Activated CD4-positive, alpha-beta T cell treated with anti-CD3 and anti-CD28 coated beads for 36 hours (primary cell): ENCODE measurements at regions not wholly inside any gene's neighbourhood (a gene's known extent, or its start where the extent isn't known, plus 50 kb on each side); places are given as distances from the start of the nearest gene placed in this dataset.
"Not testable (repeated sequence)": the region's sequence is repeated elsewhere in the genome, so short reads cannot be mapped to it uniquely, and the experiment has no call there.

Source experiments
- ATAC-seq: fragments of 200-7000 bp; cut with Tn5 transposase; one replicate; pipeline ENCODE4 v1.10.0; 2021; ENCODE audit warnings: mild to moderate bottlenecking, moderate library complexity
- CTCF ChIA-PET: fragments of 350-600 bp; sonication (Branson Sonifier 250); formaldehyde crosslinking; loops from one replicate; lab custom pipeline; 2021; ENCODE audit warnings: antibody characterized with exemption; lab: Charles Lee
- POLR2A ChIA-PET: fragments of 350-600 bp; sonication (Branson Sonifier 250); formaldehyde crosslinking; loops from one replicate; lab custom pipeline; 2021; ENCODE audit warnings: antibody characterized with exemption, inconsistent platforms; lab: Charles Lee
- DNase-seq: peaks from one replicate; pipeline ENCODE4 v3.0.0-alpha.2; 2020
- H3K27ac Mint-ChIP-seq: one replicate; pipeline ENCODE4 v1.8.0; 2021; ENCODE audit warnings: mixed read lengths
- H3K27me3 Mint-ChIP-seq: one replicate; pipeline ENCODE4 v1.8.0; 2021; ENCODE audit warnings: mixed read lengths
- H3K36me3 Mint-ChIP-seq: one replicate; pipeline ENCODE4 v1.8.0; 2021; ENCODE audit warnings: low read depth, mixed read lengths
- H3K4me1 Mint-ChIP-seq: one replicate; pipeline ENCODE4 v1.8.0; 2021; ENCODE audit warnings: mixed read lengths
- H3K4me3 Mint-ChIP-seq: one replicate; pipeline ENCODE4 v1.8.0; 2021; ENCODE audit warnings: mild to moderate bottlenecking, moderate library complexity, mixed read lengths
- H3K9me3 Mint-ChIP-seq: one replicate; pipeline ENCODE4 v1.8.0; 2021; ENCODE audit warnings: low read depth, mixed read lengths
- intact Hi-C, 2 experiments: fragments of 100-400 bp; cut with DNase I in 1 of 2; cut with micrococcal nuclease in 1 of 2; formaldehyde crosslinking; loops; one replicate each; pipeline versions ENCODE4 v1.14.2 to v1.15.1; 2022 to 2024; cut with DNase I, micrococcal nuclease

- ChIA-PET CTCF (no interaction called here), POLR2A (no interaction called here)
- Mint-ChIP-seq H3K4me1 (no peaks in the 10 kb centered on the region), H3K27me3 (peaks cover 2% of the 10 kb centered on the region), H3K9me3 (peaks cover 9% of the 10 kb centered on the region), H3K4me3 (no peak overlapping the region), H3K36me3 (no peaks in the 10 kb centered on the region), H3K27ac (no peak overlapping the region)
- DNase-seq (no peak), ATAC-seq (no peak)
- intact Hi-C loops: no loop called here
Observed at GRCh38 chr3:67154429-67154828, 156.3 kb downstream of the KBTBD8 start.

GRCh38 chr3:67167481-67167880 lies 169.4 kb downstream of the KBTBD8 start:
- peaks cover 2% of the 10 kb centered on the region for H3K27me3 Mint-ChIP-seq
- H3K36me3 Mint-ChIP-seq: no peaks in the 10 kb centered on the region
- ChIA-PET POLR2A (no interaction called here), CTCF (no interaction called here)
- no peak overlapping the region for H3K27ac Mint-ChIP-seq
- ATAC-seq (no peak), DNase-seq (no peak)
- H3K4me1 Mint-ChIP-seq: no peaks in the 10 kb centered on the region
- intact Hi-C loops: no loop called here
- no peak overlapping the region for H3K4me3 Mint-ChIP-seq
- no peaks in the 10 kb centered on the region for H3K9me3 Mint-ChIP-seq

GRCh38 chr3:67171841-67172240 lies 173.7 kb downstream of the KBTBD8 start:
- no peak for ATAC-seq
- DNase-seq: no peak
- Mint-ChIP-seq H3K4me3 (no peak overlapping the region), H3K36me3 (no peaks in the 10 kb centered on the region), H3K4me1 (no peaks in the 10 kb centered on the region), H3K27me3 (no peaks in the 10 kb centered on the region), H3K9me3 (peaks cover 6% of the 10 kb centered on the region), H3K27ac (no peak overlapping the region)
- POLR2A ChIA-PET: no interaction called here
- intact Hi-C loops: no loop called here
- CTCF ChIA-PET: interaction anchor here (0.6 kb wide), 1 partner anchor 920 kb away, joined by 3 read pairs; no protein-coding TSS in a partner anchor

- peaks cover 11% of the 10 kb centered on the region for H3K9me3 Mint-ChIP-seq
- H3K27me3 Mint-ChIP-seq, H3K27ac Mint-ChIP-seq, ATAC-seq, H3K4me3 Mint-ChIP-seq, intact Hi-C loops, DNase-seq, H3K4me1 Mint-ChIP-seq, H3K36me3 Mint-ChIP-seq, POLR2A ChIA-PET, CTCF ChIA-PET: not testable (repeated sequence)
Observed at GRCh38 chr3:67173130-67173529, 175.0 kb downstream of the KBTBD8 start.

GRCh38 chr3:67176396-67176795 lies 178.3 kb downstream of the KBTBD8 start:
- intact Hi-C loops: no loop called here
- H3K27me3 Mint-ChIP-seq: no peaks in the 10 kb centered on the region
- ChIA-PET POLR2A (no interaction called here), CTCF (no interaction called here)
- no peaks in the 10 kb centered on the region for H3K36me3 Mint-ChIP-seq
- no peak for DNase-seq
- ATAC-seq: no peak
- H3K4me1 Mint-ChIP-seq: no peaks in the 10 kb centered on the region
- H3K4me3 Mint-ChIP-seq: no peak overlapping the region
- H3K27ac Mint-ChIP-seq: no peak overlapping the region
- H3K9me3 Mint-ChIP-seq: peaks cover 11% of the 10 kb centered on the region

- DNase-seq: no peak
- intact Hi-C loops: no loop called here
- no peak for ATAC-seq
- Mint-ChIP-seq H3K27ac (no peak overlapping the region), H3K36me3 (no peaks in the 10 kb centered on the region), H3K9me3 (no peaks in the 10 kb centered on the region), H3K4me1 (no peaks in the 10 kb centered on the region), H3K27me3 (no peaks in the 10 kb centered on the region), H3K4me3 (no peak overlapping the region)
- ChIA-PET CTCF (no interaction called here), POLR2A (no interaction called here)
Observed at GRCh38 chr3:67192466-67192865, 194.4 kb downstream of the KBTBD8 start.

GRCh38 chr3:67196677-67197076 lies 198.6 kb downstream of the KBTBD8 start:
- Mint-ChIP-seq H3K27ac (no peak overlapping the region), H3K9me3 (no peaks in the 10 kb centered on the region), H3K4me1 (no peaks in the 10 kb centered on the region), H3K27me3 (no peaks in the 10 kb centered on the region), H3K36me3 (no peaks in the 10 kb centered on the region), H3K4me3 (no peak overlapping the region)
- CTCF ChIA-PET: interaction anchor here (0.7 kb wide), 1 partner anchor 42 kb away, joined by 3 read pairs; no protein-coding TSS in a partner anchor
- no peak for ATAC-seq
- DNase-seq: no peak
- intact Hi-C loops: no loop called here
- POLR2A ChIA-PET: no interaction called here

GRCh38 chr3:67198374-67198773 lies 200.3 kb downstream of the KBTBD8 start:
- Mint-ChIP-seq H3K27me3 (no peaks in the 10 kb centered on the region), H3K4me1 (no peaks in the 10 kb centered on the region), H3K36me3 (no peaks in the 10 kb centered on the region), H3K9me3 (no peaks in the 10 kb centered on the region), H3K27ac (no peak overlapping the region), H3K4me3 (no peak overlapping the region)
- no peak for DNase-seq
- ChIA-PET POLR2A (no interaction called here), CTCF (interaction anchor here (0.6 to 1.6 kb wide), 3 partner anchors 13 to 1744 kb away, joined by 3 read pairs; no protein-coding TSS in a partner anchor)
- intact Hi-C loops: no loop called here
- ATAC-seq: no peak

GRCh38 chr3:67200618-67201017 lies 202.5 kb downstream of the KBTBD8 start:
- DNase-seq (no peak), ATAC-seq (no peak)
- intact Hi-C loops: no loop called here
- ChIA-PET POLR2A (no interaction called here), CTCF (interaction anchor here (0.7 kb wide), 1 partner anchor 12 kb away, joined by 3 read pairs; no protein-coding TSS in a partner anchor)
- H3K27me3 Mint-ChIP-seq: no peaks in the 10 kb centered on the region
- H3K9me3 Mint-ChIP-seq: no peaks in the 10 kb centered on the region
- no peaks in the 10 kb centered on the region for H3K36me3 Mint-ChIP-seq
- H3K27ac Mint-ChIP-seq: no peak overlapping the region
- H3K4me1 Mint-ChIP-seq: no peaks in the 10 kb centered on the region
- no peak overlapping the region for H3K4me3 Mint-ChIP-seq

GRCh38 chr3:67201026-67201425 lies 202.9 kb downstream of the KBTBD8 start:
- Mint-ChIP-seq H3K9me3 (no peaks in the 10 kb centered on the region), H3K27ac (no peak overlapping the region), H3K36me3 (no peaks in the 10 kb centered on the region), H3K27me3 (no peaks in the 10 kb centered on the region), H3K4me1 (no peaks in the 10 kb centered on the region), H3K4me3 (no peak overlapping the region)
- POLR2A ChIA-PET: no interaction called here
- no peak for ATAC-seq
- CTCF ChIA-PET: interaction anchor here (0.7 kb wide), 1 partner anchor 11 kb away, joined by 3 read pairs; no protein-coding TSS in a partner anchor
- DNase-seq: no peak
- intact Hi-C loops: no loop called here

- Mint-ChIP-seq H3K9me3 (no peaks in the 10 kb centered on the region), H3K27ac (no peak overlapping the region), H3K4me1 (no peaks in the 10 kb centered on the region), H3K36me3 (no peaks in the 10 kb centered on the region), H3K27me3 (no peaks in the 10 kb centered on the region), H3K4me3 (no peak overlapping the region)
- no peak for DNase-seq
- POLR2A ChIA-PET: no interaction called here
- CTCF ChIA-PET: no interaction called here
- intact Hi-C loops: no loop called here
- no peak for ATAC-seq
Observed at GRCh38 chr3:67202053-67202452, 203.9 kb downstream of the KBTBD8 start.

GRCh38 chr3:67204951-67205350 lies 206.8 kb downstream of the KBTBD8 start:
- H3K4me1 Mint-ChIP-seq: no peaks in the 10 kb centered on the region
- intact Hi-C loops: no loop called here
- no peak overlapping the region for H3K4me3 Mint-ChIP-seq
- no peaks in the 10 kb centered on the region for H3K27me3 Mint-ChIP-seq
- no peaks in the 10 kb centered on the region for H3K9me3 Mint-ChIP-seq
- ChIA-PET CTCF (no interaction called here), POLR2A (no interaction called here)
- DNase-seq (no peak), ATAC-seq (no peak)
- H3K27ac Mint-ChIP-seq: no peak overlapping the region
- no peaks in the 10 kb centered on the region for H3K36me3 Mint-ChIP-seq

- intact Hi-C loops: no loop called here
- Mint-ChIP-seq H3K27me3 (no peaks in the 10 kb centered on the region), H3K4me3 (no peak overlapping the region), H3K9me3 (no peaks in the 10 kb centered on the region), H3K36me3 (no peaks in the 10 kb centered on the region), H3K4me1 (no peaks in the 10 kb centered on the region), H3K27ac (no peak overlapping the region)
- ChIA-PET CTCF (no interaction called here), POLR2A (no interaction called here)
- ATAC-seq (no peak), DNase-seq (no peak)
Observed at GRCh38 chr3:67215690-67216089, 217.6 kb downstream of the KBTBD8 start.
